NCI-H1930 (cell line): ENCODE measurements at regions not wholly inside any gene's neighbourhood (a gene's known extent, or its start where the extent isn't known, plus 50 kb on each side); places are given as distances from the start of the nearest gene placed in this dataset.
"Not testable (repeated sequence)": the region's sequence is repeated elsewhere in the genome, so short reads cannot be mapped to it uniquely, and the experiment has no call there.

Experiments used
- DNase-seq, 2 experiments: peaks; one replicate each; lab custom pipeline; 2025; lab: John Stamatoyannopoulos, UW

DNA sequence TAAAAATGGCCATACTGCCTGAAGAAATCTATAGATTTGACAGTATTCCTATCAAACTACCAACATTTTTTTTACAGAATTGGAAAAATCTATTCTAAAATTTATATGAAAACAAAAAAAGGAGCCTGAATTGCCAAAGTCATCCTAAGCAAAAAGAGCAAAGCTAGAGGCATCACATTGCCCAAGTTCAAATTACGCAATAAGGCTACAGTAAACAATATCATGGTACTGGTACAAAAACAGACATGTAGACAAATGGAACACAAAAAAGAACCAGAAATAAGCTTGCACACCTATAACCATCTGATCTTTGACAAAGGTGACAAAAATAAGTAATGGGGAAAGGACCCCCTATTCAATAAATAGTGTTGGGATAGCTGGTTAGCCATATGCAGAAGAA is 50.2 kb upstream of the THSD7B start:
- DNase-seq = no peak

DNA sequence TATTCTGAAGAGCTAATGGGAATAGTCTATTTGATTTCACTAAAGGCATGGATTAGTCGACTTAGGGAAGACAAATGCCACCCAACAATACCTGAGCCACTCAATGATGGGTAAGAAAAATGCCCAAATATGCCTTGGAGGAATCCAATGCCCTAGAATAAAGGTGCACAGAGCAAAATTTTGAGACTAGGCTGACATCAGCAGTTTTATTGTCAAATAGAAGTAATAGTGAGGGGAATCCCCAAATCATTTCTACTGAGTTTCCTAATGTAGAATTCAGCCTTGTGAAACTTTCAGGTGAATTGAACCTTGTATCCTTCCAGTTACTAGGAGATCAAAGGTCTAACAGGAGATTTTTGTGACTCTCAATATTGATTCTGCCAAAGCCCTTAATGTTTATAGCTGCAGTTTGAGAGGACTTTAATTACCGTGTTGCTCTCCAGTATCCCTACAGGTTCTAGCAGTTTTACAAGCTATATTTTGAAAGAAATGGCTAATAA is 50.8 kb upstream of the THSD7B start:
- no peak for DNase-seq

DNA sequence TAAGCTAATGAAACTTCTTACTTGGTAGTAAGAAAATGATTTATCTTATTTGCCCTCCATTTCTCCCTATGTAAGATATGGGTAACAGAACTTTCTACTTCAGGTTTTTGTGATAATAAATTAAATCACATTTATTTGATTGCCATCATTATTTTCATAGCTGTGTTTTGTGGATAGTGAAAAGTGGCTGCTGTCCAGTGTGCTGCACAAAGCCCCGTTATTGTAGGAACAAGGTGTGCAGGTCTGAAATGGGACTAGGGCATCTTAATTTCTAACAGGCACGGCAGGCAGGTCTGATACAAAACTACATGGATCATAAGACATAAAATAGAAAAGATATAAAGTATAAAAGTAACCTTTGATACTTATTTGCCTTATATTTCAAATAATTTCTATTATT is 51.6 kb upstream of the THSD7B start:
- no peak for DNase-seq

DNA sequence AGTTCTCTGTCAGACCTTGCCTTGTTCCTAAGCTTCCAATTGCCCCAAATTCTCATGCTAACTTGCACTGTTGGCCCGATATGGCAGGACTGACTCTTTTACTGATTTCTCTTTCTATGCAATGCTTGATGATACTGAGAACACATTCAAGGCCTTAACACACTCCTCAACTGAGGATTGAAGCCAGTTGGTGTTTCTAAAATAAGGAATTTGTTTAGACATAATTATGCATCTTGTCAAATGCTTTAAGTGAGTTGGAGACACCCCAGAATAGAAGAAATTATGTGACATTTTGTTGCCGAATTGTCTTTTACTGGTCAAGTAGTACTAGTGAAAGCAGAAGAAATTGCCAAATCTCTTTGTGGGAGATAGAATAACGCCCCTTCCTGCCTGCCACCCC is 60.0 kb upstream of the THSD7B start:
- DNase-seq = no peak

DNA sequence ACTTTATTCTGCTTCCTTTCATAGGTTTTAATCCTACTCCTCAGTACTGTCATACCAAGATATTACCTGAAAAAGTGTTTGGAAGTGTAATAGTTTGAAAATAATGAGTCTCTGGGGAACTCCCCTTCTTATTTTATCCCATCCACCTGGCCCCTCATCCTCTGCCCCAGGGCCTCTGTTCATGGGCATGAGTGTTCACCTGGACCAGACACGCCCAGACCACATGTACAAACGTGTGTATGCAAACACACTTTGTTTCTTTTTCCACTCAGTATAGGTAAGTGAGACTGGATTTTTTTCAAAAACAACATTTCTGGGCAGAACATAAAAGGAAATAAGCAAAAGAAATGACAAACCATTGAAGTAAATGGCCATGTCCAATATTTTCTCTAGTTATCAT is 62.1 kb upstream of the THSD7B start:
- DNase-seq = no peak

DNA sequence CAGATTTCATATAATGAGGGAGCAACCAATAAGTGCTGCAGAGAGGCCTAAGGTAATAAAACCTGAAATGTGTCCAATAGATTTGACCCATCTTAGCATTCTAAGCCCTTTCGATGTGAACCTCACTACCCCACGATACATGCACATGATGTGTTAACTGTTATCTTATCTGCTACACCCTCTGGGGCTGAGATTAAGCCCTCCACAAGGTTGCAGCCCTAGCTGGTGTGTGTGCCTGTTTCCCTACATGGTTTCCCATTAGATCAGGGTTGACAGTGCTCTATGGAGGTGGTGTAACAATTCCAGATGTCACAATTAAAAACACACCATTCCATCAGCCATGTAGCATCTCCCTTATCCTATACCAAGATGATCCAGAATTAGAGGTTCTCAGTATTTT is 68.9 kb upstream of the THSD7B start:
- DNase-seq = no peak

DNA sequence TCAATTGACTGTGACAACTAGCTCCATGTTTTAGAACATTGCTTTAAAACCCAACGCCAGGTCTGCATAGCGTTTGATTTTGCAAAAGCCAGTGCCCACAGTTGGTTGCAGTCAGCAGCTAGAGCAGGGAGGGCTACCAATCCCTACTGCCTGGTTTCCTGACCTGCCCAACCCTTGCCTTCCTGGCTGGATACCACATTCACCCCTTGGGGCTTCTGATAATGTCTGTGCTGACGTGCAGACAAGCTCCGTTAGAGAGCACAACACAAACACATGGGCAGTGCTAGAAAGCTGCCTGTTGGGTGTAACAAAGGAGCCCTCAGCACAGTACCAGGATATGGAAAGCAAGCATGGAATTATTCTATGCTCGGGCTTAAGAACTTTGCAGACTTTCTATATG is 71.4 kb upstream of the THSD7B start:
- no peak for DNase-seq

DNA sequence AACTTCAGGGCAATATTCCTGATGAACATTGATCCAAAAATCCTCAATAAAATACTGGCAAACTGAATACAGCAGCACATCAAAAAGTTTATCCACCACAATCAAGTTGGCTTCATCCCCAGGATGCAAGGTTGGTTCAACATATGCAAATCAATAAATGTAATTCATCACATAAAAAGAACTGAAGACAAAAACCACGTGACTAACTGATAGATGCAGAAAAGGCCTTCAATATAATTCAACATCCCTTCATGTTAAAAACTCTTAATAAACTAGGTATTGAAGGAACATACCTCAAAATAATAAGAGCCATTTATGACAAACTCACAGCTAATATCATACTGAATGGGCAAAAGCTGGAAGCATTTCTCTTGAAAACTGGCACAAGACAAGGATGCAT is 85.3 kb upstream of the THSD7B start:
- not testable (repeated sequence) for DNase-seq

DNA sequence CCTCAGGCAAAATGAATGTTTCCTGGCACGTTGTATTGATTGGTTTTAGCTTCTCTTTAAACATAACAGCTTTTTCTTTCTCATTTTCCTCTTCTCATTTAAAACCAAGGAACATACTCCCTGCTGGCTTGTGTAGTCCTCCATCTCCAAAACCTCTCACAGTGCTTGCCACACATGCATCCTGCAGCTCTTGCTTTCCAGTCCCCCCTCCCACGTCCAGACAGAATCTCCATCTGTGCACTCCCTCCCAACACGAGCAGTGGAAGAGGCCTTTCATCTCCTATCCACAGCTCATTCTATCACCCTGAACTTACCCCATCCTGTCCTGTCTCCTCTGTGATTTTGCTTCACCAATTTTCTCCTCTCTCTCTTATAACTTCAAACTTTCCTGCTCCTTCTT is 99.6 kb upstream of the THSD7B start:
- no peak for DNase-seq

DNA sequence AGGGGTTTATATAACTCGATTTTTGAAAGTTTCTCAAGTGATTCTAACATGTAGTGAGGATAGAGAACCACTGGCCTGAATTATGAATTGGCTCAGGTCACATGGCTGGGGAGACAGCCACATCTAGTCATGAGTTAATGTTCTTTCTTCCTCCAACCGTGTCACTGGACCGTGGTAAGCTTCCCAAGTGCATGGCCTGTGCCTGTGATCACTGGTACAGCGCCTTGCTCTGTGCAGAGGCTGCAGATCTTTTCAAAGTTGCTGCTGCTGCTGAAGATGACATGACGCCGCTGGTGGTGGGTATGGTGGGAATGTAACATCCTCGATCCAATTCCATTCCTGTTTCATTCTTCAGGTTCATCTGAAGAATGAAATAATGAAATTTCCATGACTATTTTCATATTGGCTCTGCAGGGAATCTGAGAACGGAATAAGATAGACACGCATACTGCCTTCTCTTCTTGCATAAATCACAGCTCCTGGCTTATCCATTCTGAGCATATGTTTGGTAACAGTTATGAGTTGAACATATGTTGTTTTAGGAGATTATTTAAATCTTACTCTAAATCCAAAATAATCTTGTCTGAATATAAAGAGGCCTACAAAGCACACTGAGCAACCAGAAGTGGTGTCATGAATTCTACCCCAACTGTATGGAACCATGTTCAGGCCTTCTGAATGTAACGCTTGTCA is 100.5 kb upstream of the THSD7B start:
- no peak for DNase-seq

DNA sequence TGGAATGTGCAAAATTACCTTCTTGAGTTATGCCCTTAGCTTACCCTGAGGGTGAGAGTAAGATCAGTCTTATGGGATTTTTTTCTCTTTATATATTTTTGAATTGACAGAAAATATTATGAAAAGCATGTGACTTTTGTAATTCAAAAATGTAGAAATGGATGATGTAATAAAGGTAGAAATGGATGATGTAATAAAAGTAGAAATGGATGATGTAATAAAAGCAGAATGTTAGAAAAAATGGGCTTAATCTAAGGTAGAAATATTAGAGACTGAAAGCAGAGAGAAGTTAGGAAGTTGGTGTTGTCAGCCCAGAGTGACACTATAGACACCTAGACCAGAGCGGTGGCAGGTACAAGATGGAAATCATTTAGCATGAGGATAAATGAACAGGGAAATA is 107.1 kb upstream of the THSD7B start:
- no peak for DNase-seq

DNA sequence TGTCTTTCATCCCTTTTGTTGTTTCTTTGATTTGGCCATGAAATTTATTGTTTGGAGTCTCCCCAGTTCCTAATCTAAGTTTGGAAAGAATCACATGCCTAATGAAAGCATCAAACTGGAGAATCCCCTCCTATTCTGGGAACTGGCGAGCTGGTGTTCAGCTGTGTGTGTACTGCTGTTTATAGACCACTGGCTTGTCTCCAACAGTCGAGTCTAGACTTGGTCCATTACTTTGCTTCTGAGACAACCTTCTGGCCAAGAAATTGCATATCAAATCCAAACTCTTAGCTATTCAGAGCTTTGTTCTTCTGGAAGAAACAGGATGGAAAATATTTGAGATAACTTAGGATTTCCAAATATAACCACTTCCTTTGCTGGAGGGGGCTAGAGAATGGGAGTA is 111.5 kb upstream of the THSD7B start:
- no peak for DNase-seq

DNA sequence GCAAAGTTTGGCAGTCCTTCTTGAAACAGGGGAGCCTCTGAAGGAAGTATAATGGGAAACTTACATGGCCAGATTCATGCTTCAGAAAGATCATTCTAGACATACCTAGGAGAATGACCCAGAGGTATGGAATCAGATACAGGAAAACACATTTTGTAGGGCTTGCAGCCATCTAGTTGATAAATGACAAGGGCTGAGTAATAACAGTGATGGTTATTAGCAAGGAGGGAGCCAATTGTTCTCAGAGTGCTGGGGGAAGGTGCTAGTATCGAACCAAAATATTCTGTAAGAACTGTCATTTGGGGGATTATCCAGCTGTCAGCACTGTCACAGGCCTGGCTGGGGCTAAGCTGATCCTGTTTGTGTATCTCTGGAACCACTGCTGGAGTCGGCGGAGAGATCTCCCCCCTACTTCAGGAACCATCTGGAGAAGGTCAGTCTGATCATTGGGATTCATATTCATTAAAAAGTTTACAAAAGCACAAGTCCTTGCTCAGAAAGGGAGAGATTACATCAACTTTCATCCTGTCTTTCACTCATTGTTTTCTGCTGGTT is 113.8 kb upstream of the THSD7B start:
- DNase-seq = no peak

DNA sequence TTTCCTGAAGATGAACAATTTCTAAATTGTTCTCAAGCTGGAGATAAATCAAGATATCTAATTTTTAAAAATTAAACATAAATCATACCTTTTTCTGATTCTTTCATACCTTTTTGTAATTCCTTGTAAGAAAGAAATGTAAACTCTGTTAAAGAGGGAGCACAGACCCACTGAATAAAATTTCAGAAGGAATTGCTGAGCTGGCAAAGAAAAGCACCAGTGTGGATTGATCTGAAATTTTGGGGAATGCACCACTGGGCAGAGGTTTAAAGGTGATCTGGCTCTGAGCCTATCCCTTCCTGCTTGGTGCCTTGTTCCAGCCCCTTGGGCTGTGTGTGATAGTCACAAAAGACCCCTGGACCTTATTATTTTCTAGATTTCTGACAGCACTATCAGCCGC is 118.3 kb upstream of the THSD7B start:
- DNase-seq = no peak

DNA sequence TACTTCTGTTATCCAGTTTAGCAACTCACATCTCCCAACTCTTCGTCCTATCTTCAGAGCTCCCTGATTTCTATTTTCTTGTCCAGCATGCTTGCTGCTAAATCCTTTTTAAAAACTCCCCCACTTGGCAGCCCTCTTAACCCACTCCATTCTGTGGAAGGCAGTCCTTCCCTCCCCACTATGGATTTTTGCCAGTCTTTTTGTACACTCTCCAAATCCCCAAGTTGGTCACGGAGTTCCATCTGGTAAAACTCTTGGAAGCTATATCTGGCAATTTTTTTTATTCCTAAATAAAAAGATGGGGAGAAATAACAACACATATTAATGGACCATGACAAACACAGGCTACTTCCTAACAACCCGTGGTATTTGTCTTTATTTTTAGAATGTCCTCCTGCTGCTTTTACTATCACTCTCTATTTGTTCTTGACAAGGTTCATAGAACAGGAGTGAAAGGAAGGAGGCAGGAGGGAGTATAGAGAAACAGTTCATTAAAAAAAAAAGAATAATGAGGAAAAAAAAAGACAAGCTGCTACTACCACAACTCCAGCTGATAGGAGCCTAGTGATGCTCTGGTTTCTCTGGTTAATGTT is 120.0 kb upstream of the THSD7B start:
- DNase-seq = no peak

DNA sequence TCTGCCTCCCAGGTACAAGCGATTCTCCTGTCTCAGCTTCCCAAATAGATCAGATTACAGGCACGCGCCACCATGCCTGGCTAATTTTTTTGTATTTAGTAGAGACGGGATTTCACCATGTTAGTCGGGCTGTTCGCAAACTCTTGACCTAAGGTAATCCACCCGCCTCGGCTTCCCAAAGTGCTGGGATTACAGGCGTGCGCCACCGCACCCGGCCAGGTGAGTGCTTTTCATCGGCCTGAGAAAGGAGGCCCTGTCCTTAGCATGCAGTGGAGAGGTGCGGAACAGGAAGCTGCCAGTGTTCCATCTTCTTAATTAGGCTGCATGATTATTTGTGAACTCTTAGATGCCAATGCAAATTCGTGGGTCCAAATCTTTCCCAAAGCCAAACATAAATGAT is 125.7 kb upstream of the THSD7B start:
- DNase-seq = no peak

DNA sequence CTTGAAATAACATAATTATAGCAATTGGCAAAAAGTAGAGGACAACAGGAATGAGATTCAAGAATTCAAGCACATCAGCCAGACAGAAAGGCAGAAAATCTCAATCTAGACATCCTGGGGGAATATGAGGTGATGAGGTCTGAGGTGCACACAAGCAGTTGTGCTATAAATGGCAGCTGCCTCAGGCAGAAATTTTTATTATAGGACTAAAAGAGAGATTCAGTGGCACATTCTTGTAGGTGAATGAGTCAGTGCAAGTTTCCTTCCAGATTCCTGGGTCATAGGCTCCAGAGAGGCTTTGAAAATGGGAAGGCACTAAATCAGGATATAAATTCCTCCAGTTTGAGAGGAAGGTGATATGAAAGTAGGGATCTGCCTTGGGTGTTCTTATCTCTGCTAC is 127.2 kb upstream of the THSD7B start:
- DNase-seq = no peak

DNA sequence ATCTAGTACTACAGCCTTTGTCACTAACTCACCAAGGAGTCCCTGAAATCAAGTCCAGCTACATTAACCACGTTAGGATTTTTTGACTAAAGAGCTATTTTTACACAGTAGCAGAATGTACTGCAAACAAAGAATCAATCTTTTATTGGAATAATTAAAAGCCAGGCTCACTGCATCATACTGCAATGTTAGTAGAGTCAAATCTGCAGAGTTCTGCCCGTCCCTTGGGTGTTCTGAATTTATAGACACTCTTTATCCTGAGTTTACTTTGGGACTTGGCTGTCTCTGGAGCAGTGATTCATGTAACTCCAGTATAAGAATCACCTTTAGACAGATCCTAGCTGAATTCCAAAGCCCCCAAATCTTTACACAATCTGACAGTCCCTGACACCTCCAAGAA is 127.9 kb upstream of the THSD7B start:
- DNase-seq = no peak

DNA sequence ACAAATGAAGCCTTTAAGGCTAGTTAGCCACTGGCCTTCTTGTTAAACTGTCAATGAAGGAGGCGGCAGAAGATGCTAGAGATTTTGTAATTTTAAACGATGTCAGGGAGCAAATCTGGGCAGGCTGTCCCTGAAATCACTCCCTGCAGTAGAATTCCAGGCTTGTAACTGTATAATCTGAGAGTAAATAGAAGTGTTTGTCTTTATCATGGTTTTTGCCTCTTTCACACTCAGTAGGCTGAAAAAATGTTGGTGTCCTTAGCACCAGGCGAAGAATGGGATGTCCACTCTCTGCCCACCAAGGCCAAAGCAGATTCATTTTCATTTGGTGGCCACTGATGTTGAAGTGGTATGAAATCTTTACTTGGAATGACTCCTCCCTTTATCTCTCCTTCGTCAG is 136.9 kb upstream of the THSD7B start:
- DNase-seq = no peak

DNA sequence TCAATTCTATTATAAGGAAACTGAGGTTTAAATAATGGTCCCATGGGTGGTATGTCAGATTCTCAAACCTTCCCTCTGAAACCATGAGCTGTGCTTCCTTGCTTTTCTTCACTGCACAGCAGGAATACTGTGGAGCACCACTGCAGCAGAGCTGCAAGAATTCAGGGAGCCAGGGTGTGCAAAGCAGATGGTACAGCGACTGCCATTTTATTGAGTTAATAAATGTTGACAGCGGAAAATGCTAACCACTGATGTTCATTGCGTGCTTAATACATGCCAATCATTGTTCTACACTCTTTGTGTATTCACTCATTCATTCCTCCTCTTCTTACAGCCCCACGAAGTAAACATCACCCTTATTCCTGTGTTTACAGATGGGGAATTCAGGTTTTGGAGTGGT is 152.2 kb upstream of the THSD7B start:
- peak in 1 of 2 experiments; percentile 18 for DNase-seq

DNA sequence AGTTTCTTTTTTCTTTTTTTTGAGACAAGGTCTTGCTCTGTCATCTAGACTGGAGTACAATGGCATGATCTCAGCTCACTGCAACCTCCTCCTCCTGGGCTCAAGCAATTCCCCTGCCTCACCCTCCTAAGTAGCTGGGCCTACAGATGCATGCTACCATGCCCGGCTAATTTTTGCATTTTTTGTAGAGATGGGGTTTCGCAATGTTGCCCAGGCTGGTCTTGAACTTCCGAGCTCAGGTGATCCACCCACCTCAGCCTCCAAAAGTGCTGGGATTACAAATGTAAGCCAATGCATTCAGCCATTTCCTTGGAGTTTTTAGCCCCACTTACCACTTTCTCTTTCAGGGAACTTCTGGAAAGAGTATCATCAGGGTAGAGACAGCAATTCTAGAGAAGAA is 153.3 kb upstream of the THSD7B start:
- DNase-seq = no peak

DNA sequence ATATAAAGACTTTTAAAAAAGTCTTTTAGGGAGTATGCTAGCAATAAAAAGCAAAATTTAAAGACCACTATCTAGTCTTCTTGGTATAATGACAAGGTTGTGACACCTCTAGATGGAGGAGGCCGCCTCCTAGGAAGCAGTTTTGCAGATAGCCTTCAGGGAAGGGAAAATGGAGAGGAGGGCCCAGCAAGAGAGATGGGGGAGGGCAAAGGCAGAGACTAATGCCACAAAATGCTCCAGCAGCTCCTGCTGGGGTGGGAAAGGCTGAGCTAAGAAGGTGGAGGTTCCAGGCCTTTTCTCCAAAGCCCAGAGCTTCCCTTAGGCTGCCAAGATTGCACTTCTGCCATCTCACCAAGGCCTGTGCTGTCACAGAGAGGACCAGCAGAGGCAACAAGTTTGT is 153.9 kb upstream of the THSD7B start:
- DNase-seq = no peak

DNA sequence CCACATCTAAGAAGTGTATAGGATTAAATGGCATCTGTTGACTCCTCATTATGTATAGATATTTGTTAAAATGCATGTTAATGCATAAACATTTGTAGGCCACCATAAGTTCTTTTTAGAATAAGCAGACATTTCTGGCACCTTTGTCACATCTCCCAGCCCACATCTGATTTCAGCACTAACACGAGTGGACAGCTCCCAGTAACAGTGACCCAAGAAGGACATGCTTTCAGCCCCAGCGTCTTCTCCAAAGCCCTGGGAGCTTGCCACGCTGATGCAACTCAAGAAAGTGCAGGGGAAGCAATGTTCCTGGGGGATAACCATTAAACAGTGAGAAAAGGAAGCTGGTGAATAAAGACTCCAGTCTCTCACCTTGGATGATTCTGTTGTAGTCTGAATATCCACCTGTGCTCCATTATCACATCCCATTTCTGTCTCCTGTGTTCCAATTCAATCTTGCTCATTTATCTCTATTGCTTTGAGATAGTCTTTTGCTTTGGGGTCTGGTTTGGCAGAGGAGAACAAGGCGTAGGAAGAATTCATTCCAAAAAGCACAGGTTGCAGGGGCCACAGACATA is 182.6 kb upstream of the THSD7B start:
- DNase-seq = no peak
